Uterus (tissue), 3 donors: ENCODE measurements at regions not wholly inside any gene's neighbourhood (a gene's known extent, or its start where the extent isn't known, plus 50 kb on each side); places are given as distances from the start of the nearest gene placed in this dataset.

Source experiments
- DNase-seq, 2 donors: peaks; one replicate each; pipeline ENCODE4 v3.0.0-alpha.2; 2019 to 2020
- H3K27ac ChIP-seq, 2 donors: fragments of 200-600 bp; sonication (generic); 1 replicate in 1 of 2; 2 replicates in 1 of 2; pipeline ENCODE4 v1.5.1; 2016 to 2018
- H3K27me3 ChIP-seq, 2 donors: fragments of 200-600 bp; sonication (generic); one replicate each; pipeline ENCODE4 v1.5.1; 2018 to 2019; ENCODE audit warnings: control low read depth in 1 of 2
- H3K36me3 ChIP-seq, 2 donors: fragments of 200-600 bp; sonication (generic); one replicate each; pipeline ENCODE4 v1.5.1; 2019; ENCODE audit warnings: control low read depth in 1 of 2
- H3K4me1 ChIP-seq, 2 donors: fragments of 200-600 bp; sonication (generic); one replicate each; pipeline ENCODE4 v1.5.1; 2018 to 2019; ENCODE audit warnings: control low read depth in 1 of 2
- H3K4me3 ChIP-seq, 2 donors: fragments of 200-600 bp; sonication (generic); 1 replicate in 1 of 2; 2 replicates in 1 of 2; pipeline ENCODE4 v1.5.1; 2018 to 2019; ENCODE audit warnings: mild to moderate bottlenecking in 1 of 2
- H3K9me3 ChIP-seq, 2 donors: fragments of 200-600 bp; sonication (generic); one replicate each; pipeline ENCODE4 v1.5.1; 2019; ENCODE audit warnings: control low read depth in 1 of 2
- CTCF ChIP-seq, 4 experiments: fragments of 200-600 bp in 2 of 4; fragments of 450-650 bp in 2 of 4; sonication (generic) in 2 of 4; IDR thresholded peaks; one replicate each; pipeline ENCODE4 v1.5.1; 2016 to 2019; ENCODE audit warnings: antibody characterized with exemption in 4 of 4, mild to moderate bottlenecking in 2 of 4, moderate library complexity in 1 of 4
- POLR2A ChIP-seq, 2 donors: fragments of 450-650 bp; IDR thresholded peaks; one replicate each; pipeline ENCODE4 v1.6.1; 2016; ENCODE audit warnings: antibody characterized with exemption in 2 of 2, mild to moderate bottlenecking in 1 of 2, moderate library complexity in 1 of 2
- intact Hi-C: fragments of 100-400 bp; cut with DNase I; formaldehyde crosslinking; loops from one replicate; pipeline ENCODE4 v1.15.1; 2023; ENCODE audit warnings: low total_unique reads
- donor health status: DM: yes; HTN: yes; CAD: no.

DNA sequence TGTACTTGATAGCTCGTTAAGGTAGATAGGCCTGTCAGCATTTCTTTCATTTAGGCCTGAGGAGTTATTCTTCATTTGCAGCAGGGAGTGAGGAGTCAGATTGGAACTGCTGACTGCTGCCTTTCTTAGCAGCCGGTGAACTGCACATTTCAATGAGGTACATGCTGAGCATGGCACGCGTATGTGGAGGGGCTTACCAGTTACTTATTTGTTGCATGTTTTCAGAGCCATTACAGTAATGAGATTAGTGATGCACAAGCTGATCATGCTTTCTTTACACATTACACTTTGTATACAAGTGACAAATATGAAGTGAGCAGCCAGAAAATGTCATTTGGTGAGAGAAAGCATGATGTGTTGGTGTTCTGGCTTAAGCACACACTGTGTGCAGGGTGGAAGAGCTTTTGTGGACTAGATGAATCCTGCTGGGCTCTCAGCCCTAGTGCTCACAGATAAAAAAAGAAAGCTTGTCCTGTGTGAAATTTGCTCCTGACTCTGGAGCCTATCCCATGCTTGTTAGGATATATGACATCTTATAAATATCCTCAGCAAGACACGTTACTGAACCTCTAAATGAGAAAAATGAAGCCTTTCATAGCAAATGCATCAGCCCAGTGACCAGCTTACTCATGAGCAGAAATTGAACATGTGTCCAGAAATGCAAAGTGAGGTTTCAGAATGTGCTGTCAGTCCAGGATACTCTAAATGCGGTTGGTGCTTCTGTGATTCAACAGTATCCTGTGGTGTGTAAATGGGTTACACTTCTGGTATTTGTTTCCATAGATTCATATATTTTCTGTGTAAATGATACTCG, 574.7 kb upstream of the ADGRL2 start:
- TF ChIP-seq CTCF (IDR thresholded peaks at IDR 0.05) = no peak
- TF ChIP-seq POLR2A (IDR thresholded peaks at IDR 0.05) = no peak
- H3K36me3 ChIP-seq = no peaks in the 10 kb centered on the region
- no peak for DNase-seq
- H3K27me3 ChIP-seq = no peaks in the 10 kb centered on the region
- H3K27ac ChIP-seq = no peak overlapping the region
- no peaks in the 10 kb centered on the region for H3K9me3 ChIP-seq
- intact Hi-C loops = no loop called here
- no peaks in the 10 kb centered on the region for H3K4me1 ChIP-seq
- H3K4me3 ChIP-seq = no peak overlapping the region

GRCh38 chr1:81224222-81224621, 576.5 kb upstream of the ADGRL2 start:
- no peak for DNase-seq
- no peak overlapping the region for H3K27ac ChIP-seq
- no peaks in the 10 kb centered on the region for H3K9me3 ChIP-seq
- H3K36me3 ChIP-seq = no peaks in the 10 kb centered on the region
- no peaks in the 10 kb centered on the region for H3K27me3 ChIP-seq
- TF ChIP-seq CTCF (IDR thresholded peaks at IDR 0.05) (no peak), POLR2A (IDR thresholded peaks at IDR 0.05) (no peak)
- no peaks in the 10 kb centered on the region for H3K4me1 ChIP-seq
- no peak overlapping the region for H3K4me3 ChIP-seq
- intact Hi-C loops = no loop called here

DNA sequence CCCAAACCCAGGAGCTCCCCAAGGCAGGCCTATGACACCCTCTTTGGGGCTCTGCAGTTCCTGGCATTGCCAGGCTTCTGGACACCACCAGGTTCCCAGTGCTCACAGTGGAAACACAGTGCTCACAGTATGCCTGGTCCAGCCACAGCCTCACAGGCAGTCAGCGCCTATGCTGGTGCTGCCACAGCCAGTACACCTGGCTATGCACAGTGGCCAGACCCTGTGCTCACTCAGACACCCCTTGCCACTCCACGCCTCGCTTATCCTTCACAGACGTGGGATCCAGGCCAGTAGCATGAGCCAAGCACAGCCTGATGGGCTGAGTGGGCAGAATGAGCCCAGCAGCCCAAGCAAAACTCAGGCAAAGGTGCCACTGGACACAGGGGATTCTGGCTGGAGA, 579.2 kb upstream of the ADGRL2 start:
- Histone ChIP-seq H3K4me1 (no peaks in the 10 kb centered on the region), H3K27ac (no peak overlapping the region), H3K4me3 (no peak overlapping the region), H3K9me3 (no peaks in the 10 kb centered on the region), H3K36me3 (no peaks in the 10 kb centered on the region), H3K27me3 (no peaks in the 10 kb centered on the region)
- intact Hi-C loops = no loop called here
- DNase-seq = no peak
- TF ChIP-seq POLR2A (IDR thresholded peaks at IDR 0.05) (no peak), CTCF (IDR thresholded peaks at IDR 0.05) (no peak)

- H3K36me3 ChIP-seq = no peaks in the 10 kb centered on the region
- no peaks in the 10 kb centered on the region for H3K4me1 ChIP-seq
- no peak for DNase-seq
- no peak overlapping the region for H3K4me3 ChIP-seq
- no peaks in the 10 kb centered on the region for H3K27me3 ChIP-seq
- no peak for TF ChIP-seq POLR2A (IDR thresholded peaks at IDR 0.05)
- TF ChIP-seq CTCF (IDR thresholded peaks at IDR 0.05) = no peak
- no peak overlapping the region for H3K27ac ChIP-seq
- H3K9me3 ChIP-seq = no peaks in the 10 kb centered on the region
- intact Hi-C loops = no loop called here
Observed at GRCh38 chr1:81220614-81221071, 580.1 kb upstream of the ADGRL2 start.

- no peak overlapping the region for H3K27ac ChIP-seq
- no peak for DNase-seq
- H3K36me3 ChIP-seq = no peaks in the 10 kb centered on the region
- TF ChIP-seq POLR2A (IDR thresholded peaks at IDR 0.05) (no peak), CTCF (IDR thresholded peaks at IDR 0.05) (no peak)
- H3K4me3 ChIP-seq = no peak overlapping the region
- H3K9me3 ChIP-seq = no peaks in the 10 kb centered on the region
- H3K27me3 ChIP-seq = no peaks in the 10 kb centered on the region
- H3K4me1 ChIP-seq = no peaks in the 10 kb centered on the region
- intact Hi-C loops = no loop called here
Observed at GRCh38 chr1:81217058-81217457, 583.7 kb upstream of the ADGRL2 start.
